ENCODE measurements at regions not wholly inside any gene's neighbourhood (a gene's known extent, or its start where the extent isn't known, plus 50 kb on each side); places are given as distances from the start of the nearest gene placed in this dataset.

GRCh38 chr3:177571271-177571943, 374.1 kb upstream of the TBL1XR1 start:
- H3K27me3 ChIP-seq (ENCODE audit: control insufficient read depth in 1 of 2, insufficient read depth in 2 of 2, low read length in 2 of 2), result no peaks in the 10 kb centered on the region; a peak in 2 of 5 replicates
- no peak for DNase-seq (ENCODE audit: low spot score)
- no peaks in the 10 kb centered on the region for H3K79me2 ChIP-seq (ENCODE audit: insufficient read depth, low read length)
- no peaks in the 10 kb centered on the region for H3K36me3 ChIP-seq (replicated peaks in 1 of 2; ENCODE audit: control insufficient read depth in 1 of 2, insufficient read depth in 2 of 2, low read length in 2 of 2)
- BruUV-seq (replicated peaks), result no TSS peak
- CTCF ChIA-PET (ENCODE audit: low intra/inter-chr PET ratio, low total read pairs), result no interaction called here
- peaks cover 10% of the 10 kb centered on the region for H3K4me1 ChIP-seq (ENCODE audit: insufficient read depth, low read length)
- TF ChIP-seq MXI1 (IDR thresholded peaks at IDR 0.05; ENCODE audit: borderline replicate concordance, low read depth, low read length) (no peak), ZNF280D (CRISPR knock-in tag; IDR thresholded peaks at IDR 0.05) (no peak), MAFK (conservative IDR thresholded peaks at IDR 0.05 in 1 of 2, IDR thresholded peaks at IDR 0.05 in 1 of 2; ENCODE audit: low read length in 2 of 2) (peak in 1 of 2 experiments; percentile 53; a peak in 2 of 4 replicates), RAD51 (IDR thresholded peaks at IDR 0.05; ENCODE audit: borderline replicate concordance) (no peak), SRY (CRISPR knock-in tag; IDR thresholded peaks at IDR 0.05) (no peak), MED8 (CRISPR knock-in tag; IDR thresholded peaks at IDR 0.05; ENCODE audit: insufficient replicate concordance) (no peak), ZNF784 (CRISPR knock-in tag; IDR thresholded peaks at IDR 0.05; ENCODE audit: borderline replicate concordance) (no peak)
- H4K20me1 ChIP-seq (ENCODE audit: insufficient read depth, low read length), result no peaks in the 10 kb centered on the region
- no peak overlapping the region for H3K4me3 ChIP-seq (replicated peaks in 1 of 3; ENCODE audit: insufficient read depth in 1 of 3, low read depth in 2 of 3, low read length in 3 of 3)
- ATAC-seq, result no peak
- H3K9ac ChIP-seq (ENCODE audit: insufficient read depth, low read depth, low read length), result no peak overlapping the region
- intact Hi-C loops (cut with micrococcal nuclease; ENCODE audit: unreplicated experiment) (no loop called here), in situ Hi-C loops (cut with HindIII; ENCODE audit: extremely low pct_ligation_motif_present, low pct_unique_long_range_greater_than_20kb) (no loop called here)
- 0% methylated on average over 1 of the region's 1 CpG for WGBS (ENCODE audit: low lambda C conversion rate)
- H3K4me2 ChIP-seq (ENCODE audit: low read depth, low read length), result no peak overlapping the region
- FAIRE-seq, result no peak
- H2AFZ ChIP-seq (ENCODE audit: low read length), result no peak overlapping the region
- POLR2A ChIA-PET, result no interaction called here
- no peak overlapping the region for H3K27ac ChIP-seq (ENCODE audit: extremely low read length, insufficient read depth, low read length)
- H3K9me3 ChIP-seq (ENCODE audit: low read length), result no peaks in the 10 kb centered on the region
